22Rv1 (cell line): ENCODE measurements at regions not wholly inside any gene's neighbourhood (a gene's known extent, or its start where the extent isn't known, plus 50 kb on each side); places are given as distances from the start of the nearest gene placed in this dataset.

Experiments
- H3K27ac ChIP-seq: fragments of 450-650 bp; 2 replicates; pipeline ENCODE4 v1.5.1; 2017
- CTCF ChIP-seq: fragments of 450-650 bp; IDR thresholded peaks from 2 replicates; pipeline ENCODE4 v1.5.1; 2017; ENCODE audit warnings: mild to moderate bottlenecking
- ZFX ChIP-seq: fragments of 450-650 bp; IDR thresholded peaks from 2 replicates; pipeline ENCODE4 v1.6.1; 2017; ENCODE audit warnings: antibody characterized with exemption, borderline replicate concordance

- TF ChIP-seq ZFX (no peak), CTCF (peak; percentile 71)
- no peak overlapping the region for H3K27ac ChIP-seq
Observed at GRCh38 chr12:17642340-17642650, 447.7 kb downstream of the RERGL start.

- H3K27ac ChIP-seq = no peak overlapping the region
- TF ChIP-seq CTCF (no peak), ZFX (no peak)
Observed at GRCh38 chr12:17640615-17641014, 449.4 kb downstream of the RERGL start.

GRCh38 chr12:17618831-17619230 lies 471.2 kb downstream of the RERGL start:
- TF ChIP-seq CTCF = no peak
- H3K27ac ChIP-seq = no peak overlapping the region

GRCh38 chr12:17609701-17610100 lies 480.3 kb downstream of the RERGL start:
- H3K27ac ChIP-seq = no peak overlapping the region
- TF ChIP-seq ZFX = no peak
- no peak for TF ChIP-seq CTCF

GRCh38 chr12:17609153-17609552 lies 480.8 kb downstream of the RERGL start:
- TF ChIP-seq ZFX (no peak), CTCF (no peak)
- no peak overlapping the region for H3K27ac ChIP-seq

- TF ChIP-seq CTCF (no peak), ZFX (no peak)
Observed at GRCh38 chr12:17595111-17595510, 494.9 kb downstream of the RERGL start.

GRCh38 chr12:17593715-17594406 lies 496.1 kb downstream of the RERGL start:
- TF ChIP-seq CTCF = no peak
- TF ChIP-seq ZFX = no peak
- no peak overlapping the region for H3K27ac ChIP-seq

More at GRCh38 chr12:17595111-17595510, 494.9 kb downstream of the RERGL start:
- H3K27ac ChIP-seq = no peak overlapping the region
